Activated naive CD4-positive, alpha-beta T cell treated with anti-CD3 and anti-CD28 coated beads for 36 hours (primary cell): ENCODE measurements at regions not wholly inside any gene's neighbourhood (a gene's known extent, or its start where the extent isn't known, plus 50 kb on each side); places are given as distances from the start of the nearest gene placed in this dataset.

Experiments
- CTCF ChIA-PET: fragments of 350-600 bp; sonication (Branson Sonifier 250); formaldehyde crosslinking; loops from one replicate; lab custom pipeline; 2021; ENCODE audit warnings: antibody characterized with exemption; lab: Charles Lee
- DNase-seq: peaks from one replicate; pipeline ENCODE4 v3.0.0-alpha.2; 2020
- H3K27ac Mint-ChIP-seq: one replicate; pipeline ENCODE4 v1.8.0; 2021; ENCODE audit warnings: mild to moderate bottlenecking, mixed read lengths
- H3K27me3 Mint-ChIP-seq: one replicate; pipeline ENCODE4 v1.8.0; 2021; ENCODE audit warnings: low read depth, mixed read lengths
- H3K36me3 Mint-ChIP-seq: one replicate; pipeline ENCODE4 v1.8.0; 2021; ENCODE audit warnings: low read depth, mixed read lengths
- H3K4me1 Mint-ChIP-seq: one replicate; pipeline ENCODE4 v1.8.0; 2021; ENCODE audit warnings: low read depth, mixed read lengths
- H3K4me3 Mint-ChIP-seq: one replicate; pipeline ENCODE4 v1.8.0; 2021; ENCODE audit warnings: mild to moderate bottlenecking, moderate library complexity, mixed read lengths
- H3K9me3 Mint-ChIP-seq: one replicate; pipeline ENCODE4 v1.8.0; 2021; ENCODE audit warnings: mixed read lengths
- intact Hi-C: fragments of 100-400 bp; cut with micrococcal nuclease; formaldehyde crosslinking; loops from one replicate; pipeline ENCODE4 v1.15.1; 2023

DNA sequence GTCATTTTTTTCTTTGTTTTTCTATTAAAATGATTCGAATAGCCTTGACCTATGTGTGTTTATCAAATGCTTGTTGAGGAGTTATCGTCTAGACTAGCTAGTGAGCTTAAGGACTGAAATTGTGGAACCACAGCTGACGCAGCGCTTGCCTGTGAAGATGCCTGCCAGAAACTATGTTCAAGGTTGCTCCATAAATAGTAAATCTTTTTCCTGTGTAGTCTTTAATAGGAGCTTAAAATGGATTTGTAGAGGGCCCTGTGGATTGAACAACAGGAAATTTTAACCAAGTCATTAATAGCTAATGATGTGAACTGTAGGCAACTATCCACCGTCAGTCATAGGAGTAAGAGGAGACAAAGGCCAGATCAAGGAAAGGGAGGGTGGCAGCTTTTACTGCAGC, 145.1 kb downstream of the GNAI1 start:
- Mint-ChIP-seq H3K36me3 (no peaks in the 10 kb centered on the region), H3K4me1 (no peaks in the 10 kb centered on the region), H3K9me3 (no peaks in the 10 kb centered on the region), H3K27ac (no peak overlapping the region), H3K4me3 (no peak overlapping the region), H3K27me3 (no peaks in the 10 kb centered on the region)
- intact Hi-C loops, result no loop called here
- CTCF ChIA-PET, result interaction anchor here (0.8 kb wide), 1 partner anchor 9 kb away, joined by 3 read pairs; no protein-coding TSS in a partner anchor
- DNase-seq, result no peak

DNA sequence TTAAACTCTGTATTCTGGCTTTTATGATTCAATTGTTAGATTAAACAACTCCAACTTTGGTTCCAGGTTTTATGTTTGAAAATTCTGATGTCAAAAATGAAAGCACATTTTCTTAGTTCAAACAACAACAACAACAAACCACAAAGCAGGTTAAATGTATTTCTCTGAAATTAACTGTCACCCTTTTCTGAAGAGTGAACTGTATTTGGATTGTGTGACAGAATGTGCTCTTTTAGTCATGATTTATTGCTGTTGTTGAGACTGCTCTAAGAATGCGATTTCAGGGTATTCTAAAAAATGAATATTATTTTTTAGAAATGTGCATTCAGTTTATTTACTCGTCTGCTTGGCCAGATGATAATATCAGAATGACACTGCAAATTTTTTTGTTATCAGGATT, 144.1 kb downstream of the GNAI1 start:
- Mint-ChIP-seq H3K4me3 (no peak overlapping the region), H3K27ac (no peak overlapping the region), H3K36me3 (no peaks in the 10 kb centered on the region), H3K9me3 (no peaks in the 10 kb centered on the region), H3K27me3 (no peaks in the 10 kb centered on the region), H3K4me1 (no peaks in the 10 kb centered on the region)
- CTCF ChIA-PET, result no interaction called here
- intact Hi-C loops, result no loop called here
- DNase-seq, result no peak

DNA sequence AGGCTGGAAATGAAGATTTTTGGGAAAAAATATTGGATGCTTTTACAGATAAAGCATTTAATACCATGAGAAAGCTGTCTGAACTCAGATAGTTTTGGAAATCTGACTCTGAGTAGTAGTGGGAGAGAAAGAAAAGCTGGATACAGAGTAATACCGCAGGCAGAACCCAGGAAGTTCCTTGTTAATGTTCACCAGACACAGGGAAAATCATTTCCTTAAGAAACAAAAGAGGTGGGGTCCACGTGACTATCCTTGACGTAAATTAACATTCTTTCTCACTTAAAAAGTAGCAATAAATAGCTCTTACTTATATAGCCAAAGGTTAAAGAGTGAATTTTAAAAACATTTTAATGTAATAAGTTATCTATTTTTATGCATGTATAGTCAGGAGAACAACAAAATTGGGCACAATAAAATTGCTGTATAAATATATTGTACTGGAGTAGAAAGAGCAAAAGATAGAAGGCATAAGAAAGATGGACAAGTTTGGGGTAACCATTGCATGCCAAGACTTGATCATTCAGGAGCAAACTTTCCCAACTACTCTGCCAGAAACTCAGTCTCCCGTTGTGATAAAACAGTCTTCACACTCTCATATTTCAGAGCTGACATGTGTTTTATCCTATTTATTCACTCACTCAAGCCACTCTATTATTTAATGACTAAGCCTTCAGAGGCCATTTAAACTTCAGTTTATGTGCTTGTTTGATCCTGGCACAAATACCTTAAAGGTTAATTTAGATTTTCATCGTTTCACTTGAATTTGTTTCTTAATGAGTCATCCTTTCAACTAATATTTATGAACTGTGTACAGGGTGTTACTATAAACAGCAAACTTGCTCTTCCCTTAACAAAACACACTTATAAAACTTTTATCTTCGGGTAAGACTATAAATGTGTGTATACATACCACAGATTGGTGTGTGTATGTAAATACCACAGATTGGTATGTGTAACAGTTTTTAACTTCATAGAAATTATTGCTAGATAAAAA, 143.1 kb downstream of the GNAI1 start:
- Mint-ChIP-seq H3K9me3 (no peaks in the 10 kb centered on the region), H3K27me3 (no peaks in the 10 kb centered on the region), H3K27ac (no peak overlapping the region), H3K4me3 (no peak overlapping the region), H3K36me3 (no peaks in the 10 kb centered on the region), H3K4me1 (peaks cover 2% of the 10 kb centered on the region)
- CTCF ChIA-PET, result interaction anchor here (0.8 kb wide), 1 partner anchor 144 kb away, joined by 3 read pairs; no protein-coding TSS in a partner anchor
- intact Hi-C loops, result no loop called here
- DNase-seq, result no peak
